SH-SY5Y (cell line): ENCODE measurements at regions not wholly inside any gene's neighbourhood (a gene's known extent, or its start where the extent isn't known, plus 50 kb on each side); places are given as distances from the start of the nearest gene placed in this dataset.

Experiments used
- GATA2 ChIP-seq: IDR thresholded peaks from 2 replicates; pipeline ENCODE4 v1.6.1; 2011; ENCODE audit warnings: mild to moderate bottlenecking, low read depth, low read length
- GATA3 ChIP-seq: IDR thresholded peaks from 2 replicates; pipeline ENCODE4 v1.6.1; 2011; ENCODE audit warnings: low read depth, mild to moderate bottlenecking, low read length, moderate library complexity

DNA sequence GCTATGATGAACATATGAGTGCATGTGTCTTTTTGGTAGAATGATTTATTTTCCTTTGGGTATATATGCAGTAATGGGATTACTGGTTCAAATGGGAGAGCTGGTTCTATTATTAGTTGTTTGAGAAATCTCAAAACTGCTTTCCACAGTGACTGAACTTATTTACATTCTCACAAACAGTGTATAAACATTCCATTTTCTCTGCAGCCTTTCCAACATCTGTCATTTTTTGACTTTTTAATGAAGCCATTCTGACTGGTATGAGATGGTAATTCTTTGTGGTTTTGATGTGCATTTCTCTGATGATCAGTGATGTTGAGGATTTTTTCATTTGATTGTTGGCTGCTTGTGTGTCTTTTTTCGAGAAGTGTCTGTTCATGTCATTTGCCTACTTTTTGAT lies 1124.2 kb downstream of the NAALADL2 start:
- TF ChIP-seq GATA2: no peak
- no peak for TF ChIP-seq GATA3
